ENCODE measurements at regions not wholly inside any gene's neighbourhood (a gene's known extent, or its start where the extent isn't known, plus 50 kb on each side); places are given as distances from the start of the nearest gene placed in this dataset.
"Not testable (repeated sequence)": the region's sequence is repeated elsewhere in the genome, so short reads cannot be mapped to it uniquely, and the experiment has no call there.

DNA sequence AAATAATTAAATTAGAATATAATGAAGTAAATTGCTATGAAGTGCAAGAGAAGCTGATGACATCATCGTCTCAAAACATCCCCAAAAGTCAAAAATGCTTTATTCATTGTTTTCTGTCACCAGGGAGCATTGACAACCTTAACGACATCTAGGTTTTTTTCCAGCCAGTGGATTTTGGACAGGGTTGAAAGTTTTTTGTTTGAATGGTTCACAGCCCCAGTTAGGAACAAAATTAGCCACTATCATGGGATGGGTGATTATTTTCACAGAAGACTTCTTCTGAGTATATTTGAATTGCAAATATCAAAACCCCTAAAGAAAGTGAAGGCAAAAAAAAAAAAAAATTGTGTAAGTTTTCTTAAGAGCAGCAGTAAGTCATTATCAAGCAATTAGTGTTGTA, 826.1 kb downstream of the STPG2 start:
- no peak overlapping the region for H3K4me3 ChIP-seq (ENCODE audit: low read depth, low read length)
- DNase-seq (ENCODE audit: low read depth) = no peak
- TF ChIP-seq, protein P1, sequence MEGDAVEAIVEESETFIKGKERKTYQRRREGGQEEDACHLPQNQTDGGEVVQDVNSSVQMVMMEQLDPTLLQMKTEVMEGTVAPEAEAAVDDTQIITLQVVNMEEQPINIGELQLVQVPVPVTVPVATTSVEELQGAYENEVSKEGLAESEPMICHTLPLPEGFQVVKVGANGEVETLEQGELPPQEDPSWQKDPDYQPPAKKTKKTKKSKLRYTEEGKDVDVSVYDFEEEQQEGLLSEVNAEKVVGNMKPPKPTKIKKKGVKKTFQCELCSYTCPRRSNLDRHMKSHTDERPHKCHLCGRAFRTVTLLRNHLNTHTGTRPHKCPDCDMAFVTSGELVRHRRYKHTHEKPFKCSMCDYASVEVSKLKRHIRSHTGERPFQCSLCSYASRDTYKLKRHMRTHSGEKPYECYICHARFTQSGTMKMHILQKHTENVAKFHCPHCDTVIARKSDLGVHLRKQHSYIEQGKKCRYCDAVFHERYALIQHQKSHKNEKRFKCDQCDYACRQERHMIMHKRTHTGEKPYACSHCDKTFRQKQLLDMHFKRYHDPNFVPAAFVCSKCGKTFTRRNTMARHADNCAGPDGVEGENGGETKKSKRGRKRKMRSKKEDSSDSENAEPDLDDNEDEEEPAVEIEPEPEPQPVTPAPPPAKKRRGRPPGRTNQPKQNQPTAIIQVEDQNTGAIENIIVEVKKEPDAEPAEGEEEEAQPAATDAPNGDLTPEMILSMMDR (IDR thresholded peaks at IDR 0.05; ENCODE audit: control insufficient read depth, extremely low read depth, insufficient read depth) = no peak

DNA sequence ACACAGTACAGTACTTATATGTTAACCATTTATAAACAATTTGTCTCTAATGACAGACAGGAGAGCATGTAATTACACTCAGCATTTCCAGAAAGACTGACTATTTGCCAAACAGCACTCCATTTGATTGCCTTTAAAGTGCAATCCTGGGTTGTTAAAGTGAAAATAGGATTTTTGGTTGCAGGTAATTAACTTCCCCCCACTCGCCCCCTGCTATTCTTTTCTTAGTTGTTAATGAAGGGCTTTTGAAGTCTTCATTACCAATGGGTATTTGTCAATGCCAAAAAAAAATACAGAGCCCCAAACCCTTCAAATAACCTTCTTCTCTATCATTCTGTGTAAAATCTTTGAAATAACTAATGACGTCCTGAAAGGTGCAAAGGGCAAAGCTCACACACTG, 825.6 kb downstream of the STPG2 start:
- DNase-seq (ENCODE audit: low read depth) = no peak
- no peak overlapping the region for H3K4me3 ChIP-seq (ENCODE audit: low read depth, low read length)
- TF ChIP-seq, protein P1 (IDR thresholded peaks at IDR 0.05; ENCODE audit: control insufficient read depth, extremely low read depth, insufficient read depth) = no peak

DNA sequence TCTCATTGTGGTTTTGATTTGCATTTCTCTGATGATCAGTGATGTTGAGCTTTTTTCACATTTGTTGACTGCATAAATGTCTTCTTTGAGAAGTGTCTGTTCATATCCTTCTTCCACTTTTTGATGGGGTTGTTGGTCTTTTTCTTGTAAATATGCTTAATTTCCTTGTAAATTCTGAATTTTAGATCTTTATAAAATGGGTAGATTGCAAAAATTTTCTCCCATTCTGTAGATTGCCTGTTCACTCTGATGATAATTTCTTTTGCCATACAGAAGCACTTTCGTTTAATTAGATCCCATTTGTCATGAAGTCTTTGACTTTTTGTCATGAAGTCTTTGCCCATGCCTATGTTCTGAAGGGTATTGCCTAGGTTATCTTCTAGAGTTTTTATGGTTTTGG, 817.5 kb downstream of the STPG2 start:
- not testable (repeated sequence) for H3K4me3 ChIP-seq (ENCODE audit: low read depth, low read length); DNase-seq (ENCODE audit: low read depth)

DNA sequence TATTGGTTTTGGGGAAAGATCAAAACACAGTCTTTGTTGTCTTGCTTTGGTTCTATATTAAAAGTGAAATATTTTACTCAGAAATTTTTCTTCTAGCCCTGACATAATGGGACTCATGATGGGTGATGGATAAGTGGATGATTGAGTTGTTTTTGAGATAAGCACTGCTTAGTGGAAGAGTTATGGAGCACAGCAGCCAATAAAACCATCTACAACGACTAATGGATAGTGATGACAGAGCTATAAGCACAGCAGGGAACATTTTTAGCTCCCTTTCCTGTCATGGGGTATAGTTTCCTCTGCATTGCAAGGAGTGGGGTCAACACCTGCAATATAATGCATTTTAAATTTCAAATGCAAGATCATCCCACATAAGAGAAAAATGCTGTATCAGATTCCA, 812.4 kb downstream of the STPG2 start:
- DNase-seq (ENCODE audit: low read depth) = no peak
- no peak overlapping the region for H3K4me3 ChIP-seq (ENCODE audit: low read depth, low read length)
- TF ChIP-seq, protein P1 (IDR thresholded peaks at IDR 0.05; ENCODE audit: control insufficient read depth, extremely low read depth, insufficient read depth) = no peak

DNA sequence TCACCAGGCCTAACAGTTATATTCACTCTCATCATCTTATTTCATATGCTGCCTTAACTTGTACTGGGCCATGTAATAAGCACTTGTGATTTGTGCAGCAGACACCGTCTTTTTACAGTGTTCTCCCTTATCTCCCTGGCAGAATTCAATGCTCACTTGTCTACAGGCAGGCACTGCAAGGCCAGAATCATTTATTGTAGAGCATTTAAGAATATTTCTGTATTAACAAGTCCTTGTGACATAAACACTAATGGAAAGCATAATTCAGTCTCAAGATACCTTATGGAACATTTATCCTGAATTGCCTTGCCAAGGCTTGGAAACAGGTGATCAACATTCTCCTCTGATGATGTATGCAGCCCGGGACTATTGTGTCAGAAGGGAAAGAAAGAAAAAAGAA, 808.9 kb downstream of the STPG2 start:
- H3K4me3 ChIP-seq (ENCODE audit: low read depth, low read length) = no peak overlapping the region
- DNase-seq (ENCODE audit: low read depth) = no peak
- TF ChIP-seq, protein P1 (IDR thresholded peaks at IDR 0.05; ENCODE audit: control insufficient read depth, extremely low read depth, insufficient read depth) = no peak

DNA sequence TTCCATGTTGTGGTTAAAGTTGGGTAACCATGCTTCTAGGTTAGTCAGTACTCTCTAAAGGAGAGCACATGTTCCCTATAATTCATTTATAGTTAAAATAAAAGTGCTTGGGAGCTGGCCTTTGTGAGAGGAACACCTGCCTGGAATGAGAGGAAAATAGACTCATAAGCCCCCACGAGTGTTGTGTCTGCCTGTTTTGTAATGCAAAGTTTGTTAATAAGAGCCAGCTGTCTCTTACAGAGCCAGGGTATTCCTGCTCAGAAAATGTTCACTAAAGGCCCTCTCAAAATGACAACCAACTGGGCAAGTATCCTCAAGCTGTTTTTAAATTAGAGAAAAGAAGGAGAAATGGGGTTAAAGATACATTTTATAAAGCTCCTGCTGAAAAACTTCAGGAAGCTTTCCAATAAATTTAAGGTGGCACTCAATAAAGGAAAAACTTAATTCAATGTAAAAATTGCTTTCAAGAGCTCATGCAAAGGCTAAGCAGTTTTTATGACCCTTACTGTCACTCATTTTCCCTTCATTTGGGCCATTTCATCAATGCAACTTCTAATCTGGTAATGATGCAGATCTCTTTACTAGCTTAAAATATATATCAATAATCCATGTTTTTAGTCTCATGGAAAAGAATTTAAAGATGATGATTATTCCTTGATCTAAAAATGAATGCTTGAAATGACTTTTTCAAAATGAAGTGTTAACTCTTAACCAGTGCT, 793.6 kb downstream of the STPG2 start:
- H3K4me3 ChIP-seq (ENCODE audit: low read depth, low read length) = no peak overlapping the region
- TF ChIP-seq, protein P1 (IDR thresholded peaks at IDR 0.05; ENCODE audit: control insufficient read depth, extremely low read depth, insufficient read depth) = no peak
- DNase-seq (ENCODE audit: low read depth) = no peak

DNA sequence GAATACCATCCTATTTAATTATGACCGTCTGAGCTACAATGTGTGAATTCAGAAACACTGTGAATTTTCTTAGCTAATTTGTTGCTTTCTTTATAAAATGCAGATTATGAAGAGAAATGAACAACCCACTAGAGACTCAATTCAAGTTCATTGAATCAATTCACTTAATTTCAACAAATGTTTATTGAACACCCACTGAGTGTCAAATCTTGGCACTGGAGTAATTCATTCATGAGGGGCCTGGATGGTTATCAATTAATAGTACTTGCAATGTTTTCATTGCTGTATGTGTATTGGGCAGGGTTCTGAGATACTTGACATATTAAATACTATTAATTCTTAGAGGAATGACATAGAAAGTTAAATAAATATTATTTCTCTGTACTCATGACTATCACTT, 789.4 kb downstream of the STPG2 start:
- DNase-seq (ENCODE audit: low read depth) = no peak
- H3K4me3 ChIP-seq (ENCODE audit: low read depth, low read length) = no peak overlapping the region
- TF ChIP-seq, protein P1 (IDR thresholded peaks at IDR 0.05; ENCODE audit: control insufficient read depth, extremely low read depth, insufficient read depth) = no peak

Data from LNCaP clone FGC (cell line).